H1 (cell line): ENCODE measurements at regions not wholly inside any gene's neighbourhood (a gene's known extent, or its start where the extent isn't known, plus 50 kb on each side); places are given as distances from the start of the nearest gene placed in this dataset.

Source experiments
- CTCF ChIA-PET: fragments of 300-600 bp; sonication (Branson Sonifier 250); formaldehyde crosslinking; loops from one replicate; lab custom pipeline; 2021; ENCODE audit not compliant: partially characterized antibody; lab: Charles Lee
- POLR2A ChIA-PET: fragments of 300-600 bp; sonication (Branson Sonifier 250); formaldehyde crosslinking; loops from one replicate; lab custom pipeline; 2021; ENCODE audit warnings: inconsistent platforms; ENCODE audit not compliant: partially characterized antibody; lab: Charles Lee
- DNase-seq, 2 experiments: peaks; one replicate each; pipeline versions ENCODE4 v3.0.0 to v3.0.0-alpha.2; 2010 to 2022; ENCODE audit warnings: low spot score in 2 of 2, low read depth in 1 of 2, mixed read lengths in 1 of 2
- FAIRE-seq: peaks from 2 replicates; lab custom pipeline; 2011; peaks lifted over from hg19 to GRCh38; lab: Jason Lieb, UNC
- H2AFZ ChIP-seq: 2 replicates; pipeline ENCODE4 v1.8.1; 2012; ENCODE audit warnings: low read length, inconsistent platforms
- H2AK5ac ChIP-seq: 2 replicates; pipeline ENCODE4 v1.6.1; 2013; ENCODE audit warnings: low read depth, low read length
- H2BK120ac ChIP-seq: replicated peaks from 2 replicates; pipeline ENCODE3; 2013; ENCODE audit warnings: low read depth, low read length, inconsistent platforms
- H2BK12ac ChIP-seq: 2 replicates; pipeline ENCODE4 v1.6.1; 2013; ENCODE audit warnings: low read depth, low read length
- H2BK15ac ChIP-seq: 2 replicates; pipeline ENCODE4 v1.6.1; 2013; ENCODE audit warnings: low read length
- H2BK20ac ChIP-seq: 2 replicates; pipeline ENCODE4 v1.6.1; 2013; ENCODE audit warnings: low read length
- H2BK5ac ChIP-seq: 2 replicates; pipeline ENCODE4 v1.6.1; 2013; ENCODE audit warnings: low read depth, low read length
- H3K14ac ChIP-seq: 2 replicates; pipeline ENCODE4 v1.6.1; 2013; ENCODE audit warnings: inconsistent platforms; ENCODE audit not compliant: insufficient read length
- H3K18ac ChIP-seq: 2 replicates; pipeline ENCODE4 v1.6.1; 2013; ENCODE audit warnings: low read length; ENCODE audit errors: extremely low read depth
- H3K23ac ChIP-seq: 2 replicates; pipeline ENCODE4 v1.6.1; 2013; ENCODE audit warnings: inconsistent platforms; ENCODE audit not compliant: insufficient read length
- H3K23me2 ChIP-seq: 2 replicates; pipeline ENCODE4 v1.6.1; 2013; ENCODE audit warnings: low read depth, low read length
- H3K27ac ChIP-seq: 2 replicates; pipeline ENCODE4 v1.6.1; 2011; ENCODE audit warnings: low read depth, low read length, inconsistent platforms
- H3K27me3 ChIP-seq, 4 experiments: replicated peaks in 1 of 4; 1 replicate in 1 of 4; 2 replicates in 3 of 4; pipeline versions ENCODE4 v1.6.1 to v1.8.1; 2011 to 2013; ENCODE audit warnings: low read length in 3 of 4, mild to moderate bottlenecking in 3 of 4, inconsistent platforms in 2 of 4, mixed read lengths in 2 of 4, moderate library complexity in 1 of 4; ENCODE audit not compliant: control insufficient read depth in 3 of 4, insufficient read depth in 3 of 4; ENCODE audit errors: extremely low read depth in 1 of 4
- H3K36me3 ChIP-seq, 4 experiments: 2 replicates each; pipeline versions ENCODE4 v1.6.1 to v1.8.1; 2011 to 2013; ENCODE audit warnings: mild to moderate bottlenecking in 4 of 4, low read length in 3 of 4, moderate library complexity in 2 of 4, control low read depth in 1 of 4, inconsistent platforms in 1 of 4; ENCODE audit not compliant: insufficient read depth in 4 of 4, control insufficient read depth in 2 of 4
- H3K4ac ChIP-seq: replicated peaks from 2 replicates; pipeline ENCODE3; 2013; ENCODE audit warnings: low read length, low read depth, mixed read lengths, inconsistent platforms; ENCODE audit not compliant: insufficient read length
- H3K4me1 ChIP-seq, 4 experiments: replicated peaks in 1 of 4; 1 replicate in 1 of 4; 2 replicates in 3 of 4; pipeline versions ENCODE4 v1.6.1 to v1.8.1; 2011 to 2013; ENCODE audit warnings: low read length in 3 of 4, inconsistent platforms in 2 of 4, mixed read lengths in 1 of 4; ENCODE audit not compliant: insufficient read depth in 4 of 4, control insufficient read depth in 3 of 4
- H3K4me2 ChIP-seq, 2 experiments: 2 replicates each; pipeline versions ENCODE4 v1.6.1 to v1.8.1; 2011 to 2013; ENCODE audit warnings: low read depth in 2 of 2, low read length in 2 of 2, control low read depth in 1 of 2, inconsistent platforms in 1 of 2, mild to moderate bottlenecking in 1 of 2; ENCODE audit not compliant: insufficient read depth in 1 of 2
- H3K4me3 ChIP-seq, 4 experiments: fragments of 200-600, 300-600 bp in 1 of 4; sonication (generic), shearing (Covaris generic), sonication (Bioruptor Twin) in 1 of 4; 2 replicates each; pipeline versions ENCODE4 v1.5.1 to v1.8.1; 2011 to 2016; ENCODE audit warnings: low read length in 4 of 4, low read depth in 3 of 4, control low read depth in 2 of 4, inconsistent platforms in 2 of 4, mild to moderate bottlenecking in 2 of 4, mixed read lengths in 1 of 4, moderate library complexity in 1 of 4; ENCODE audit not compliant: insufficient read depth in 2 of 4; ENCODE audit errors: extremely low read depth in 1 of 4
- H3K56ac ChIP-seq: replicated peaks from 2 replicates; pipeline ENCODE3; 2013; ENCODE audit warnings: low read depth, mild to moderate bottlenecking, mixed read lengths, low read length, inconsistent platforms; ENCODE audit not compliant: insufficient read length
- H3K79me1 ChIP-seq: 2 replicates; pipeline ENCODE4 v1.6.1; 2013; ENCODE audit warnings: low read depth, low read length, control low read depth
- H3K79me2 ChIP-seq, 2 experiments: 2 replicates each; pipeline versions ENCODE4 v1.6.1 to v1.8.1; 2012 to 2013; ENCODE audit warnings: low read length in 2 of 2, mild to moderate bottlenecking in 2 of 2, inconsistent platforms in 1 of 2; ENCODE audit not compliant: insufficient read depth in 2 of 2, control insufficient read depth in 1 of 2
- H3K9ac ChIP-seq, 4 experiments: replicated peaks in 1 of 4; 1 replicate in 1 of 4; 2 replicates in 3 of 4; pipeline versions ENCODE4 v1.6.1 to v1.8.1; 2011 to 2013; ENCODE audit warnings: low read depth in 3 of 4, low read length in 3 of 4, control low read depth in 2 of 4, mild to moderate bottlenecking in 2 of 4, moderate library complexity in 2 of 4, inconsistent platforms in 1 of 4; ENCODE audit errors: extremely low read depth in 1 of 4
- H3K9me3 ChIP-seq, 2 experiments: 2 replicates each; pipeline versions ENCODE4 v1.6.1 to v1.8.1; 2012 to 2013; ENCODE audit warnings: mild to moderate bottlenecking in 2 of 2, moderate library complexity in 2 of 2, control low read depth in 1 of 2, inconsistent platforms in 1 of 2, low read depth in 1 of 2, low read length in 1 of 2, mixed read lengths in 1 of 2; ENCODE audit not compliant: insufficient read depth in 2 of 2
- H4K20me1 ChIP-seq, 2 experiments: replicated peaks in 1 of 2; 2 replicates each; pipeline versions ENCODE3 to v1.8.1; 2011 to 2013; ENCODE audit warnings: inconsistent platforms in 2 of 2, low read length in 2 of 2, mild to moderate bottlenecking in 1 of 2; ENCODE audit not compliant: insufficient read depth in 2 of 2, control insufficient read depth in 1 of 2
- H4K5ac ChIP-seq: 2 replicates; pipeline ENCODE4 v1.6.1; 2013; ENCODE audit warnings: low read length, low read depth, mixed read lengths, inconsistent platforms; ENCODE audit not compliant: insufficient read length
- H4K8ac ChIP-seq: 2 replicates; pipeline ENCODE4 v1.8.0; 2013; ENCODE audit warnings: mild to moderate bottlenecking, moderate library complexity, low read length, inconsistent platforms; ENCODE audit not compliant: insufficient read depth; ENCODE audit errors: extremely low read depth
- H4K91ac ChIP-seq: replicated peaks from 2 replicates; pipeline ENCODE3; 2013; ENCODE audit warnings: low read length, mixed read lengths, inconsistent platforms; ENCODE audit not compliant: insufficient read length
- ASH2L ChIP-seq: fragments of 200-600, 300-600 bp; sonication (generic); IDR thresholded peaks from one replicate; pipeline ENCODE4 v1.7.1; 2017; ENCODE audit warnings: low read length
- BRCA1 ChIP-seq: IDR thresholded peaks from 2 replicates; pipeline ENCODE4 v1.6.1; 2012; ENCODE audit warnings: low read depth, low read length, improper control_type of control experiment
- CEBPB ChIP-seq: IDR thresholded peaks from 2 replicates; pipeline ENCODE4 v1.6.1; 2012; ENCODE audit warnings: low read depth, low read length
- CREB1 ChIP-seq: IDR thresholded peaks from 2 replicates; pipeline ENCODE4 v1.6.1; 2012; ENCODE audit warnings: inconsistent platforms
- CTBP2 ChIP-seq: IDR thresholded peaks from 2 replicates; pipeline ENCODE4 v1.7.0; 2011; ENCODE audit warnings: borderline replicate concordance, mild to moderate bottlenecking, moderate library complexity, mixed read lengths, low read length; ENCODE audit not compliant: insufficient read depth, insufficient read length
- KDM1A ChIP-seq: fragments of 200-600, 300-600 bp; sonication (generic); IDR thresholded peaks from 2 replicates; pipeline ENCODE4 v1.7.1; 2016; ENCODE audit warnings: mild to moderate bottlenecking, low read length, borderline replicate concordance
- MAX ChIP-seq: IDR thresholded peaks from 2 replicates; pipeline ENCODE4 v1.6.1; 2012; ENCODE audit warnings: inconsistent platforms
- NANOG ChIP-seq: IDR thresholded peaks from 2 replicates; pipeline ENCODE4 v1.6.1; 2011; ENCODE audit warnings: low read length, low read depth, mild to moderate bottlenecking, inconsistent platforms; ENCODE audit not compliant: insufficient read depth, poor library complexity, severe bottlenecking
- NRF1 ChIP-seq: IDR thresholded peaks from 2 replicates; pipeline ENCODE4 v1.6.1; 2011; ENCODE audit warnings: mild to moderate bottlenecking, low read depth, low read length, improper control_type of control experiment
- SAP30 ChIP-seq: fragments of 300-600 bp; sonication (generic); IDR thresholded peaks from 2 replicates; pipeline ENCODE4 v1.7.1; 2012; ENCODE audit warnings: low read length, moderate library complexity, mild to moderate bottlenecking, inconsistent platforms; ENCODE audit not compliant: insufficient read depth, insufficient replicate concordance
- USF2 ChIP-seq: IDR thresholded peaks from 2 replicates; pipeline ENCODE4 v1.6.1; 2011; ENCODE audit warnings: low read length, improper control_type of control experiment
- ZNF274 ChIP-seq: IDR thresholded peaks from 2 replicates; pipeline ENCODE4 v1.7.0; 2012; ENCODE audit warnings: low read length, borderline replicate concordance; ENCODE audit errors: extremely low read depth
- WGBS, 2 experiments: shearing (Covaris generic) in 1 of 2; methylation state at CpG; one replicate each; pipeline versions ENCODE4 v1.1.6 to v1.1.7; 2013 to 2015; ENCODE audit warnings: low lambda C conversion rate in 2 of 2, mixed read lengths in 2 of 2, inconsistent platforms in 1 of 2, low coverage in 1 of 2, missing lambda C conversion rate in 1 of 2; ENCODE audit not compliant: insufficient replicate concordance in 2 of 2, insufficient coverage in 1 of 2, insufficient read length in 1 of 2; ENCODE audit errors: extremely low coverage in 1 of 2, missing lambda C conversion rate in 1 of 2; 5-methylcytosine and 5-hydroxymethylcytosine counted together

DNA sequence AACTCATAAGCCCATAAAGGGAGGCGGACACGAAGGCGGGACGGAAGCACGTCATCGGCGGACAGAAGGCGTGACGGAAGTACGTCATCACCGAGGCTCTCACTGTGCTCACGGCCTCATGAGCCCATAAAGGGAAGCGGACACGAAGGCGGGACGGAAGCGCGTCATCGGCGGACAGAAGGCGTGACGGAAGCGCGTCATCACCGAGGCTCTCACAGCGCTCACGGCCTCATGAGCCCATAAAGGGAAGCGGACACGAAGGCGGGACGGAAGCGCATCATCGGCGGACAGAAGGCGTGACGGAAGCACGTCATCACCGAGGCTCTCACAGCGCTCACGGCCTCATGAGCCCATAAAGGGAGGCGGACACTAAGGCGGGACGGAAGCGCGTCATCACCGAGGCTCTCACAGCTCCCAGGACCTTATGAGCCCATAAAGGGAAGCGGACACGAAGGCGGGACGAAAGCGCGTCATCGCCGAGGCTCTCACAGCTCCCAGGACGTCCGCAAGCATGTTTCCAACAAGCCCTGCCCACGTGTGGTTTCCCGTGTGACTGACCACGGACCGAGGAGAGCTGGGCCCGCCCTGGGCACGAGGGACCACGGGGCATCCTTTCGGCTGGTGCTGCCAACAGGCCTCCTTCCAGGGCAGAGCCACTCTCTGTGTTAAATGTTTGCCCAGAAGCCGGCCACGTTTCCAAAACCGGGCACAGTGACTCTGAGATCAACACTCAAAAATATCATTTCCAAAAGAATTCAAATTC lies 182.7 kb upstream of the SALL3 start:
- Histone ChIP-seq H3K36me3 (no peaks in the 10 kb centered on the region), H2BK15ac (peak overlapping the region; percentile 29; the same call in 1 of the 2 replicates), H3K4me2 (no peak overlapping the region), H3K79me2 (no peaks in the 10 kb centered on the region), H2AK5ac (0 out of 2 replicates have a peak overlapping the region, but pooled peaks have one; percentile 65), H3K14ac (no peak overlapping the region), H2BK12ac (peak overlapping the region; percentile 87; the same call in 1 of the 2 replicates), H3K9ac (no peak overlapping the region), H4K5ac (no peak overlapping the region), H3K79me1 (no peaks in the 10 kb centered on the region), H3K18ac (no peak overlapping the region), H4K20me1 (peaks cover 0 to 2% of the 10 kb centered on the region in 2 experiments), H2BK5ac (no peak overlapping the region), H4K8ac (no peak overlapping the region), H3K27ac (no peak overlapping the region), H3K27me3 (no peaks in the 10 kb centered on the region), H4K91ac (no peak overlapping the region), H2BK20ac (no peak overlapping the region), H2BK120ac (no peak overlapping the region), H3K9me3 (no peaks in the 10 kb centered on the region), H3K23me2 (no peaks in the 10 kb centered on the region), H3K56ac (no peak overlapping the region), H2AFZ (no peak overlapping the region), H3K4ac (no peak overlapping the region), H3K23ac (no peak overlapping the region), H3K4me3 (no peak overlapping the region), H3K4me1 (no peaks in the 10 kb centered on the region)
- FAIRE-seq: no peak
- WGBS, 2 experiments: 93% methylated on average over 54 of the region's 67 CpGs; no CpG with 5 or more reads in 1 of the 2 experiments
- POLR2A ChIA-PET: no interaction called here
- CTCF ChIA-PET: interaction anchor here (0.9 kb wide), 1 partner anchor 76 kb away, joined by 3 read pairs; no protein-coding TSS in a partner anchor
- no peak for TF ChIP-seq KDM1A
- no peak for TF ChIP-seq ZNF274
- no peak for TF ChIP-seq CEBPB
- TF ChIP-seq SAP30: no peak
- TF ChIP-seq NANOG: no peak
- no peak for TF ChIP-seq USF2
- no peak for TF ChIP-seq NRF1
- TF ChIP-seq CTBP2: no peak
- TF ChIP-seq MAX: no peak
- no peak for TF ChIP-seq BRCA1
- no peak for TF ChIP-seq ASH2L
- no peak for TF ChIP-seq CREB1
- no peak for DNase-seq
